Esophagus squamous epithelium (tissue), 4 donors: ENCODE measurements at regions not wholly inside any gene's neighbourhood (a gene's known extent, or its start where the extent isn't known, plus 50 kb on each side); places are given as distances from the start of the nearest gene placed in this dataset.

ENCODE experiments used
- POLR2A ChIP-seq, 4 donors: fragments of 450-650 bp; IDR thresholded peaks; one replicate each; pipeline ENCODE4 v1.6.1; 2017; ENCODE audit warnings: antibody characterized with exemption in 4 of 4, mild to moderate bottlenecking in 4 of 4, moderate library complexity in 3 of 4
- TF ChIP-seq, protein P1 (sequence below), 6 experiments: fragments of 450-650 bp in 4 of 6; fragments of 200-600 bp in 2 of 6; sonication (generic) in 2 of 6; IDR thresholded peaks; one replicate each; pipeline ENCODE4 v1.5.1; 2016 to 2019; ENCODE audit warnings: antibody characterized with exemption in 6 of 6, mild to moderate bottlenecking in 4 of 6, moderate library complexity in 4 of 6

- TF ChIP-seq, protein P1, sequence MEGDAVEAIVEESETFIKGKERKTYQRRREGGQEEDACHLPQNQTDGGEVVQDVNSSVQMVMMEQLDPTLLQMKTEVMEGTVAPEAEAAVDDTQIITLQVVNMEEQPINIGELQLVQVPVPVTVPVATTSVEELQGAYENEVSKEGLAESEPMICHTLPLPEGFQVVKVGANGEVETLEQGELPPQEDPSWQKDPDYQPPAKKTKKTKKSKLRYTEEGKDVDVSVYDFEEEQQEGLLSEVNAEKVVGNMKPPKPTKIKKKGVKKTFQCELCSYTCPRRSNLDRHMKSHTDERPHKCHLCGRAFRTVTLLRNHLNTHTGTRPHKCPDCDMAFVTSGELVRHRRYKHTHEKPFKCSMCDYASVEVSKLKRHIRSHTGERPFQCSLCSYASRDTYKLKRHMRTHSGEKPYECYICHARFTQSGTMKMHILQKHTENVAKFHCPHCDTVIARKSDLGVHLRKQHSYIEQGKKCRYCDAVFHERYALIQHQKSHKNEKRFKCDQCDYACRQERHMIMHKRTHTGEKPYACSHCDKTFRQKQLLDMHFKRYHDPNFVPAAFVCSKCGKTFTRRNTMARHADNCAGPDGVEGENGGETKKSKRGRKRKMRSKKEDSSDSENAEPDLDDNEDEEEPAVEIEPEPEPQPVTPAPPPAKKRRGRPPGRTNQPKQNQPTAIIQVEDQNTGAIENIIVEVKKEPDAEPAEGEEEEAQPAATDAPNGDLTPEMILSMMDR (IDR thresholded peaks at IDR 0.05): no peak
- TF ChIP-seq POLR2A (IDR thresholded peaks at IDR 0.05): no peak
Measured at GRCh38 chr1:168447871-168448270, 95.9 kb downstream of the XCL2 start.
